Left ventricle myocardium inferior (tissue), 1 donor: ENCODE measurements at regions not wholly inside any gene's neighbourhood (a gene's known extent, or its start where the extent isn't known, plus 50 kb on each side); places are given as distances from the start of the nearest gene placed in this dataset.

Experiments
- DNase-seq: peaks from one replicate; pipeline ENCODE4 v3.0.0-alpha.2; 2020
- H3K27ac ChIP-seq: fragments of 200-600 bp; replicated peaks from 2 replicates; pipeline ENCODE4 v1.8.0; 2021
- H3K27me3 ChIP-seq: fragments of 200-600 bp; 2 replicates; pipeline ENCODE4 v1.8.0; 2021; ENCODE audit warnings: low read depth
- H3K36me3 ChIP-seq: fragments of 200-600 bp; 2 replicates; pipeline ENCODE4 v1.8.0; 2021
- H3K4me1 ChIP-seq: fragments of 200-600 bp; 2 replicates; pipeline ENCODE4 v1.8.0; 2021
- H3K4me3 ChIP-seq: fragments of 200-600 bp; 2 replicates; pipeline ENCODE4 v1.8.0; 2021; ENCODE audit warnings: mild to moderate bottlenecking, moderate library complexity
- H3K9me3 ChIP-seq: fragments of 200-600 bp; replicated peaks from 2 replicates; pipeline ENCODE4 v1.8.0; 2021
- intact Hi-C: fragments of 100-400 bp; cut with micrococcal nuclease; formaldehyde crosslinking; loops from one replicate; pipeline ENCODE4 v1.11.0; 2022
- TF ChIP-seq, protein P1 (sequence below): fragments of 200-600 bp; IDR thresholded peaks from 2 replicates; pipeline ENCODE4 v1.8.0; 2021; ENCODE audit warnings: antibody characterized with exemption, mild to moderate bottlenecking, borderline replicate concordance
- donor health status: DM: no; HTN: yes; CAD: no; lungs with severe emphysema.

DNA sequence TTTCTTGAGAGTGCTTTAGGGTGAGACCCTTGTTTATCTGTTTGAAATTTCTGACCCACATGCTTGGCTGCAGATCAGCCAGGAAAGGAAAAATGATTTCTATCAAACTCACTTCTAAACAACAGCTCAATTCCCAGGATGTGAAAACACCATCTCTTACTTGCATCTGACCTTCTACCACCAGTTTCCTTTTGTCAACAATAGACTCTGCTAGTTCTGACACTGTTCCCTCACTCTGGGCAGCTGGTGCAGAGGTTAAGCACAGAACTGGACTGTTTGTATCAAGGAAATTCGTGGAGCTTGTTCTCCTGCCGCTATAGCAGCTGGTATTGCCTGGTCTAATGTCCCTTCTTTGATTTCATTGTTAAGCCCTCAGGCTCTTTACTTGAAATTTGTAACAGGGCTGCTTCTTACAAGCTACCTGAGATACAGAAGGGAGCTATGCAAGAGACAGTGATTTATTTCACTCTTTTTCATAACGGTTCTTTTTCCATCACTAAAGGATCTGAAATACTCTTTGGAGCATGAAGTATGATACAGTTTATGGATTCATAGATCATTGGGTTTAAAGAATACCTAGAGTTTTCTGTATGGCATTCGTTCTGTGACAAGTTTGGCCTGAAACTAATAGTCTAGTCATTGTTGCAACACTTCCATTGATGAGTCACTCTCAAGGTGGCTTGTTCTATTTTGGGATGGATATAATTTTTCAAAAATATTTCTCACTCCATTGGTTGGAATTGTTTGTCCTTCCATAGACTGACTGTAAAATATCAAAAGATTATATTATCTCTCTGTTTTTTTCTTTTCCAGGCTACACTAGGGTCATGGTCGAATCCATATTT, 178.2 kb upstream of the ZC3H12C start:
- H3K27ac ChIP-seq: no peak overlapping the region
- H3K4me1 ChIP-seq: no peaks in the 10 kb centered on the region
- TF ChIP-seq, protein P1, sequence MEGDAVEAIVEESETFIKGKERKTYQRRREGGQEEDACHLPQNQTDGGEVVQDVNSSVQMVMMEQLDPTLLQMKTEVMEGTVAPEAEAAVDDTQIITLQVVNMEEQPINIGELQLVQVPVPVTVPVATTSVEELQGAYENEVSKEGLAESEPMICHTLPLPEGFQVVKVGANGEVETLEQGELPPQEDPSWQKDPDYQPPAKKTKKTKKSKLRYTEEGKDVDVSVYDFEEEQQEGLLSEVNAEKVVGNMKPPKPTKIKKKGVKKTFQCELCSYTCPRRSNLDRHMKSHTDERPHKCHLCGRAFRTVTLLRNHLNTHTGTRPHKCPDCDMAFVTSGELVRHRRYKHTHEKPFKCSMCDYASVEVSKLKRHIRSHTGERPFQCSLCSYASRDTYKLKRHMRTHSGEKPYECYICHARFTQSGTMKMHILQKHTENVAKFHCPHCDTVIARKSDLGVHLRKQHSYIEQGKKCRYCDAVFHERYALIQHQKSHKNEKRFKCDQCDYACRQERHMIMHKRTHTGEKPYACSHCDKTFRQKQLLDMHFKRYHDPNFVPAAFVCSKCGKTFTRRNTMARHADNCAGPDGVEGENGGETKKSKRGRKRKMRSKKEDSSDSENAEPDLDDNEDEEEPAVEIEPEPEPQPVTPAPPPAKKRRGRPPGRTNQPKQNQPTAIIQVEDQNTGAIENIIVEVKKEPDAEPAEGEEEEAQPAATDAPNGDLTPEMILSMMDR: no peak
- no peaks in the 10 kb centered on the region for H3K36me3 ChIP-seq
- intact Hi-C loops: no loop called here
- no peaks in the 10 kb centered on the region for H3K27me3 ChIP-seq
- no peak for DNase-seq
- H3K4me3 ChIP-seq: no peak overlapping the region
- H3K9me3 ChIP-seq: peaks cover 15% of the 10 kb centered on the region

DNA sequence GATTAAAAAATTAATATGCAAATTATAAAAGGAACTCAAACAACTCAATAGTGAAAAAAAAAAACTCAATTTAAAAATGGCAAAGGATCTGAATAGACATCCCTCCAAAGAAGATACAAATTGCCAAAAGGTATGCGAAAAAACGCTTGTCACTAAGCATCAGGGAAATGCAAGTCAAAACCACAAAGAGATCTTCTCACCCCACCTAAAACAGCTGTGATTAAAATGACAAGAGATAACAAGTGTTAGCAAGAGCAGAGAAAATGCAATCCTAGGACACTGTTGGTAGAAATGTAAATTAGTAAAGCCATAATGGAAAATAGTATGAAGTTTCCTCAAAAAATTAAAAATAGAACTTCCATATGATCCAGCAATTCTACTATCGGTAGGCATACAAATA, 166.3 kb upstream of the ZC3H12C start:
- no peaks in the 10 kb centered on the region for H3K36me3 ChIP-seq
- no peak for DNase-seq
- intact Hi-C loops: no loop called here
- H3K4me1 ChIP-seq: no peaks in the 10 kb centered on the region
- H3K27ac ChIP-seq: no peak overlapping the region
- H3K9me3 ChIP-seq: peaks cover 25% of the 10 kb centered on the region
- H3K27me3 ChIP-seq: no peaks in the 10 kb centered on the region
- TF ChIP-seq, protein P1: no peak
- H3K4me3 ChIP-seq: no peak overlapping the region

DNA sequence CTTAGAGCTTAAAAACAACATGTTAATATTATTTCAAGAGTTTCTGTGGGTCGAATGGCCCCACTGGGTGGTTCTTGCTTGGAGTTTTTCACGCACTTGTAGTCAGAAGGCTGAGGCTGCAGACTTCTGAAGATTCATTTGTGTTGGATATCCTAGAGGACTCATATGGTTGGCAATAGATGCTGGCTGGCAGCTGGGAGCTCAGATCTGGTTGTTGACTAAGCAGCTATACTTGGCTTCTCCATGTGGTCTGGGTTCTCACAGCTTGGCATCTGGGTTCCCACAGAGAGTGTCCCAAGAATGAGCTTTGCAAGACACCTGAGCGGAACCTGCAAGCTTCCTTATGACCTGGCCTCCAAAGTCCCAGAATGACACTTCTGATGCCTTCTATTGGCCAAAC, 163.9 kb upstream of the ZC3H12C start:
- no peak for DNase-seq
- intact Hi-C loops: no loop called here
- H3K9me3 ChIP-seq: peaks cover 21% of the 10 kb centered on the region
- H3K4me3 ChIP-seq: no peak overlapping the region
- TF ChIP-seq, protein P1: no peak
- H3K27ac ChIP-seq: no peak overlapping the region
- no peaks in the 10 kb centered on the region for H3K4me1 ChIP-seq
- H3K27me3 ChIP-seq: no peaks in the 10 kb centered on the region
- H3K36me3 ChIP-seq: no peaks in the 10 kb centered on the region

DNA sequence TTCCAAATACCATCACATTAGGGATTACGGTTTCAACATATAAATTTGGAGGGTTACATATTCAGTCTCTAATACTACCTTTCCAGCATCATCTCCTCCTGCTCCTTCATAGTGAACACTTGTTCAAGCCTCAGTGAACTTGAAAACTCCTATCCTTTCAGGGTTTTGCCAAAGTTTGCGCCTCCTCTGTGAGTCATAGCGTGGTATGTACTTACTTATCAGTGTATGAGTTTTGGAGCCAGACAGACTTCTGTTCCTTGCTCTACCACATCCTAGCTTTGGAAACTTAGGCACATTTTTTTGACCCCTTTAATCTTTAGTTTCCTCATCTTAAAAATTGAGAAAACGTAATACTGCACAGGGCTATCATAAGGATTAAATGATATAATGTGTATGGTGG, 160.1 kb upstream of the ZC3H12C start:
- no peaks in the 10 kb centered on the region for H3K27me3 ChIP-seq
- H3K9me3 ChIP-seq: no peaks in the 10 kb centered on the region
- no peaks in the 10 kb centered on the region for H3K36me3 ChIP-seq
- H3K4me1 ChIP-seq: no peaks in the 10 kb centered on the region
- intact Hi-C loops: no loop called here
- no peak overlapping the region for H3K27ac ChIP-seq
- H3K4me3 ChIP-seq: no peak overlapping the region
- TF ChIP-seq, protein P1: no peak
- DNase-seq: no peak

DNA sequence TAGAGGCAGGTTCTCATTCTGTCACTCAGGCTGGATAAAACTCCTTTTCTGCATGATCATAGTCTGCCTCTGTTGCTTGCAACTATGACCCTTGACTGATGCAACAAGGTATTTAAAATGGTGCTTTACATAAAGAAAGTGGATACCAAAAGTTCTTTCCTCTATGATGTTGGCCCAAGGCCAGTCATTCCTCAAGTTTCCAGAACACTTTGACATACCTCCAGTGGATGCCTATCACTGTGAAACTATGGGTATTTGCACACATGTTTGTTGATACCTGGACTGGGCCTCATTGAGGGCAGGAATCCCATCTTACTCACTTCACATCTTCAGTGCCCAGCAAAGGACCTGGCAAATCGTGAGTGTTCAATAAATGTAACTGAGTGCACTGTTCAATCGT, 159.0 kb upstream of the ZC3H12C start:
- H3K9me3 ChIP-seq: no peaks in the 10 kb centered on the region
- TF ChIP-seq, protein P1: no peak
- no peak overlapping the region for H3K27ac ChIP-seq
- no peak for DNase-seq
- no peak overlapping the region for H3K4me3 ChIP-seq
- intact Hi-C loops: no loop called here
- no peaks in the 10 kb centered on the region for H3K4me1 ChIP-seq
- H3K36me3 ChIP-seq: no peaks in the 10 kb centered on the region
- no peaks in the 10 kb centered on the region for H3K27me3 ChIP-seq
